ENCODE measurements at regions not wholly inside any gene's neighbourhood (a gene's known extent, or its start where the extent isn't known, plus 50 kb on each side); places are given as distances from the start of the nearest gene placed in this dataset.

DNA sequence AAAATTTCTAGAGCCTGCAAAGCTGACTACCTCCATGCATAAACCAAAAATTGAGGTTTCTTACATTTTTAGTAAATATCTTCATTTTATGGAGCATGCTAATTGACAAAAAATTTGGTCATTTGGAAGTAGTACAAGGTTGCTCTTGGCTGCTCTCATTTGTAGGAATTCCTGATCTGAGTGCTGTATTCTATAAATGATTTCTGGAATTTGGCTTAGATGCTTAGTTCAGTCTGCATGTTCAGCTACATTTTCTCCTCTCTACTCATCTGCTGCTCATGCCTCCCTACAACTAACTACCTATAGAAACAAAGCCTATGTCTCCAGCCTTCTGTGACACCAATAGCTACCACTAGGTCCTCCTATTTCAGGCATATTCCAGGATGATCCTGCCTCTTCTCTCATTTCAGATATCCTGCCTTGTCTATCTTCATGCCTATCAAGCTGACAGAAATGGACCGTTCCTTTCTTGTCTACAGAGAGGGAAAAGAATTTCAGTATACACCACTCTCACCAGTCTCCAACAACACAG, 901.1 kb downstream of the TBL1XR1 start:
- DNase-seq (ENCODE audit: extremely low read depth in 1 of 4, low spot score in 3 of 4) (no peak), FAIRE-seq (no peak), ATAC-seq (no peak)
- H3K4me2 ChIP-seq (ENCODE audit: insufficient read depth, low read length) = no peak overlapping the region
- H3K27me3 ChIP-seq (ENCODE audit: control insufficient read depth in 2 of 2, insufficient read depth in 2 of 2, low read length in 2 of 2) = no peaks in the 10 kb centered on the region
- no peaks in the 10 kb centered on the region for H3K9me1 ChIP-seq (ENCODE audit: control insufficient read depth, insufficient read depth, low read length)
- no peaks in the 10 kb centered on the region for H3K79me2 ChIP-seq (ENCODE audit: control insufficient read depth, insufficient read depth, low read length)
- H3K4me1 ChIP-seq (replicated peaks in 1 of 2; ENCODE audit: control insufficient read depth in 2 of 2, insufficient read depth in 2 of 2, low read length in 2 of 2) = no peaks in the 10 kb centered on the region
- CTCF ChIA-PET (ENCODE audit: low intra/inter-chr PET ratio) = no interaction called here
- no peak overlapping the region for H2AFZ ChIP-seq (ENCODE audit: low read depth, low read length)
- in situ Hi-C loops (cut with MboI) (no loop called here), intact Hi-C loops (cut with micrococcal nuclease) (no loop called here)
- no peak for TF ChIP-seq FOXJ3 (CRISPR knock-in tag; IDR thresholded peaks at IDR 0.05)
- no peak for TF ChIP-seq RBBP5 (IDR thresholded peaks at IDR 0.05; ENCODE audit: borderline replicate concordance, insufficient read depth, low read length, poor library complexity, severe bottlenecking)
- TF ChIP-seq ZNF57 (CRISPR knock-in tag; IDR thresholded peaks at IDR 0.05) = no peak
- TF ChIP-seq DACH1 (IDR thresholded peaks at IDR 0.05; ENCODE audit: partially characterized antibody) = no peak
- TF ChIP-seq, protein P1, sequence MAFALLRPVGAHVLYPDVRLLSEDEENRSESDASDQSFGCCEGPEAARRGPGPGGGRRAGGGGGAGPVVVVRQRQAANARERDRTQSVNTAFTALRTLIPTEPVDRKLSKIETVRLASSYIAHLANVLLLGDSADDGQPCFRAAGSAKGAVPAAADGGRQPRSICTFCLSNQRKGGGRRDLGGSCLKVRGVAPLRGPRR (CRISPR knock-in tag; IDR thresholded peaks at IDR 0.05) = no peak
- TF ChIP-seq CREB1 (IDR thresholded peaks at IDR 0.05) = no peak
- no peak for TF ChIP-seq CREB1 (CRISPR knock-in tag; IDR thresholded peaks at IDR 0.05)
- TF ChIP-seq GABPA (tag; conservative IDR thresholded peaks at IDR 0.05; ENCODE audit: low read depth) = no peak
- TF ChIP-seq ZNF583 (CRISPR knock-in tag; IDR thresholded peaks at IDR 0.05) = no peak
- H3K4me3 ChIP-seq = no peak overlapping the region
- H3K9me3 ChIP-seq (replicated peaks; ENCODE audit: control insufficient read depth, insufficient read depth, low read depth, low read length) = no peaks in the 10 kb centered on the region
- H4K20me1 ChIP-seq (replicated peaks; ENCODE audit: control insufficient read depth, insufficient read depth, low read length) = no peaks in the 10 kb centered on the region
- POLR2A ChIA-PET = interaction anchor here (0.6 kb wide), 1 partner anchor 23 kb away, joined by 3 read pairs; no protein-coding TSS in a partner anchor
- 14% methylated on average over 1 of the region's 1 CpG for WGBS (ENCODE audit: insufficient coverage, low coverage, missing lambda C conversion rate)
- no peak overlapping the region for H3K27ac ChIP-seq (ENCODE audit: extremely low read depth, low read depth, low read length)
- no TSS peak for BruUV-seq (replicated peaks)
- no peaks in the 10 kb centered on the region for H3K36me3 ChIP-seq (ENCODE audit: control insufficient read depth, insufficient read depth, low read length)
- H3K9ac ChIP-seq (ENCODE audit: insufficient read depth in 1 of 2, low read depth in 2 of 2, low read length in 2 of 2) = no peak overlapping the region

All from K562 (cell line).